Medulla oblongata (tissue), 1 donor: ENCODE measurements at regions not wholly inside any gene's neighbourhood (a gene's known extent, or its start where the extent isn't known, plus 50 kb on each side); places are given as distances from the start of the nearest gene placed in this dataset.
A peak's percentile ranks its signal among the peaks of the same experiment; 100 is the strongest.

Source experiments
- DNase-seq: peaks from one replicate; pipeline ENCODE4 v3.0.0-alpha.2; 2015; ENCODE audit errors: extremely low spot score

- DNase-seq = no peak
Measured at GRCh38 chr7:67992287-67992686, 995.7 kb downstream of the TYW1 start.

- DNase-seq = no peak
Measured at GRCh38 chr7:68005992-68006391, 1009.4 kb downstream of the TYW1 start.

GRCh38 chr7:68006619-68007018 lies 1010.0 kb downstream of the TYW1 start:
- no peak for DNase-seq

GRCh38 chr7:68009716-68010115 lies 1013.1 kb downstream of the TYW1 start:
- DNase-seq = no peak

GRCh38 chr7:68014031-68014736 lies 1017.6 kb downstream of the TYW1 start:
- DNase-seq = no peak

GRCh38 chr7:68015122-68015977 lies 1018.7 kb downstream of the TYW1 start:
- DNase-seq = no peak

- no peak for DNase-seq
Measured at GRCh38 chr7:68015978-68016532, 1019.4 kb downstream of the TYW1 start.

- no peak for DNase-seq
Measured at GRCh38 chr7:68020102-68020501, 1023.5 kb downstream of the TYW1 start.

GRCh38 chr7:68025369-68025768 lies 1028.7 kb downstream of the TYW1 start:
- no peak for DNase-seq

- DNase-seq = no peak
Measured at GRCh38 chr7:68030530-68030929, 1033.9 kb downstream of the TYW1 start.

- no peak for DNase-seq
Measured at GRCh38 chr7:68031180-68031943, 1034.7 kb downstream of the TYW1 start.

GRCh38 chr7:68038621-68039314 lies 1042.1 kb downstream of the TYW1 start:
- no peak for DNase-seq

GRCh38 chr7:68041554-68041953 lies 1044.9 kb downstream of the TYW1 start:
- DNase-seq = no peak

GRCh38 chr7:68043546-68043945 lies 1046.9 kb downstream of the TYW1 start:
- DNase-seq = no peak

- DNase-seq = no peak
Measured at GRCh38 chr7:68050627-68051026, 1054.0 kb downstream of the TYW1 start.

GRCh38 chr7:68058014-68058413 lies 1061.4 kb downstream of the TYW1 start:
- DNase-seq = no peak

- DNase-seq = peak; percentile 15
Measured at GRCh38 chr7:68063171-68063570, 1066.5 kb downstream of the TYW1 start.

GRCh38 chr7:68065581-68065980 lies 1068.9 kb downstream of the TYW1 start:
- DNase-seq = no peak

- DNase-seq = no peak
Measured at GRCh38 chr7:68067845-68068244, 1071.2 kb downstream of the TYW1 start.

GRCh38 chr7:68070992-68071391 lies 1074.4 kb downstream of the TYW1 start:
- no peak for DNase-seq

- DNase-seq = no peak
Measured at GRCh38 chr7:68073701-68074100, 1077.1 kb downstream of the TYW1 start.
